Uterus (tissue), 3 donors: ENCODE measurements at regions not wholly inside any gene's neighbourhood (a gene's known extent, or its start where the extent isn't known, plus 50 kb on each side); places are given as distances from the start of the nearest gene placed in this dataset.

Source experiments
- DNase-seq, 2 donors: peaks; one replicate each; pipeline ENCODE4 v3.0.0-alpha.2; 2019 to 2020
- H3K27ac ChIP-seq, 2 donors: fragments of 200-600 bp; sonication (generic); 1 replicate in 1 of 2; 2 replicates in 1 of 2; pipeline ENCODE4 v1.5.1; 2016 to 2018
- H3K27me3 ChIP-seq, 2 donors: fragments of 200-600 bp; sonication (generic); one replicate each; pipeline ENCODE4 v1.5.1; 2018 to 2019; ENCODE audit warnings: control low read depth in 1 of 2
- H3K36me3 ChIP-seq, 2 donors: fragments of 200-600 bp; sonication (generic); one replicate each; pipeline ENCODE4 v1.5.1; 2019; ENCODE audit warnings: control low read depth in 1 of 2
- H3K4me1 ChIP-seq, 2 donors: fragments of 200-600 bp; sonication (generic); one replicate each; pipeline ENCODE4 v1.5.1; 2018 to 2019; ENCODE audit warnings: control low read depth in 1 of 2
- H3K4me3 ChIP-seq, 2 donors: fragments of 200-600 bp; sonication (generic); 1 replicate in 1 of 2; 2 replicates in 1 of 2; pipeline ENCODE4 v1.5.1; 2018 to 2019; ENCODE audit warnings: mild to moderate bottlenecking in 1 of 2
- H3K9me3 ChIP-seq, 2 donors: fragments of 200-600 bp; sonication (generic); one replicate each; pipeline ENCODE4 v1.5.1; 2019; ENCODE audit warnings: control low read depth in 1 of 2
- POLR2A ChIP-seq, 2 donors: fragments of 450-650 bp; IDR thresholded peaks; one replicate each; pipeline ENCODE4 v1.6.1; 2016; ENCODE audit warnings: antibody characterized with exemption in 2 of 2, mild to moderate bottlenecking in 1 of 2, moderate library complexity in 1 of 2
- intact Hi-C: fragments of 100-400 bp; cut with DNase I; formaldehyde crosslinking; loops from one replicate; pipeline ENCODE4 v1.15.1; 2023; ENCODE audit warnings: low total_unique reads
- TF ChIP-seq, protein P1 (sequence below), 4 experiments: fragments of 200-600 bp in 2 of 4; fragments of 450-650 bp in 2 of 4; sonication (generic) in 2 of 4; IDR thresholded peaks; one replicate each; pipeline ENCODE4 v1.5.1; 2016 to 2019; ENCODE audit warnings: antibody characterized with exemption in 4 of 4, mild to moderate bottlenecking in 2 of 4, moderate library complexity in 1 of 4
- donor health status: DM: yes; HTN: yes; CAD: no.

DNA sequence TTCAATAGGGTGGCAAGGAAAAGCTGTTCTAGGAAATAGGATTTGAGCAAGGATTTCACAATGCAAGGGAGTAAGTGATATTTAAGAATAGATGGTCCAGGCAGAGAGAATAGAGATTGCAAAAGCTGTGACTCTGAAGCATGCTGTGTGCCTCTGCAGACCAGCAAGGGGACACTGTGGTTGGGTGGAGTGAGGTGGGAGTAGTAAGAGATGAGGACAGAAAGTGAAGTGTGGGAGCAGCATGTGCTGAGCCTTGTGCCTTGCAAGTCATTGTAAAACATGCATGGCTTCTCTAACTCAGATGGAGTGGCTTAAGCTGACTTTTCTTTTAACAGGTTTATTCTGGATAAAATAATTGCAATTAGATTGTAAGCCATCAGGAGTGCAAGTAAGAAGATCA is 442.4 kb downstream of the CCSER2 start:
- H3K27me3 ChIP-seq: no peaks in the 10 kb centered on the region
- DNase-seq: no peak
- no peaks in the 10 kb centered on the region for H3K36me3 ChIP-seq
- H3K4me1 ChIP-seq: no peaks in the 10 kb centered on the region
- no peak overlapping the region for H3K4me3 ChIP-seq
- intact Hi-C loops: no loop called here
- no peaks in the 10 kb centered on the region for H3K9me3 ChIP-seq
- no peak for TF ChIP-seq POLR2A (IDR thresholded peaks at IDR 0.05)
- TF ChIP-seq, protein P1, sequence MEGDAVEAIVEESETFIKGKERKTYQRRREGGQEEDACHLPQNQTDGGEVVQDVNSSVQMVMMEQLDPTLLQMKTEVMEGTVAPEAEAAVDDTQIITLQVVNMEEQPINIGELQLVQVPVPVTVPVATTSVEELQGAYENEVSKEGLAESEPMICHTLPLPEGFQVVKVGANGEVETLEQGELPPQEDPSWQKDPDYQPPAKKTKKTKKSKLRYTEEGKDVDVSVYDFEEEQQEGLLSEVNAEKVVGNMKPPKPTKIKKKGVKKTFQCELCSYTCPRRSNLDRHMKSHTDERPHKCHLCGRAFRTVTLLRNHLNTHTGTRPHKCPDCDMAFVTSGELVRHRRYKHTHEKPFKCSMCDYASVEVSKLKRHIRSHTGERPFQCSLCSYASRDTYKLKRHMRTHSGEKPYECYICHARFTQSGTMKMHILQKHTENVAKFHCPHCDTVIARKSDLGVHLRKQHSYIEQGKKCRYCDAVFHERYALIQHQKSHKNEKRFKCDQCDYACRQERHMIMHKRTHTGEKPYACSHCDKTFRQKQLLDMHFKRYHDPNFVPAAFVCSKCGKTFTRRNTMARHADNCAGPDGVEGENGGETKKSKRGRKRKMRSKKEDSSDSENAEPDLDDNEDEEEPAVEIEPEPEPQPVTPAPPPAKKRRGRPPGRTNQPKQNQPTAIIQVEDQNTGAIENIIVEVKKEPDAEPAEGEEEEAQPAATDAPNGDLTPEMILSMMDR (IDR thresholded peaks at IDR 0.05): no peak
- no peak overlapping the region for H3K27ac ChIP-seq

GRCh38 chr10:84783386-84783785 is 455.0 kb downstream of the CCSER2 start:
- H3K9me3 ChIP-seq: no peaks in the 10 kb centered on the region
- H3K27me3 ChIP-seq: no peaks in the 10 kb centered on the region
- intact Hi-C loops: no loop called here
- H3K36me3 ChIP-seq: no peaks in the 10 kb centered on the region
- no peak overlapping the region for H3K27ac ChIP-seq
- no peak overlapping the region for H3K4me3 ChIP-seq
- no peak for DNase-seq
- no peaks in the 10 kb centered on the region for H3K4me1 ChIP-seq
- TF ChIP-seq, protein P1 (IDR thresholded peaks at IDR 0.05): peak in 1 of 4 experiments; percentile 20
- TF ChIP-seq POLR2A (IDR thresholded peaks at IDR 0.05): no peak

- DNase-seq: no peak
- H3K27me3 ChIP-seq: no peaks in the 10 kb centered on the region
- H3K27ac ChIP-seq: no peak overlapping the region
- H3K36me3 ChIP-seq: no peaks in the 10 kb centered on the region
- no peaks in the 10 kb centered on the region for H3K9me3 ChIP-seq
- no peak overlapping the region for H3K4me3 ChIP-seq
- intact Hi-C loops: no loop called here
- TF ChIP-seq POLR2A (IDR thresholded peaks at IDR 0.05): no peak
- H3K4me1 ChIP-seq: no peaks in the 10 kb centered on the region
Observed at GRCh38 chr10:84783909-84784308, 455.5 kb downstream of the CCSER2 start.

GRCh38 chr10:84784749-84785148 is 456.4 kb downstream of the CCSER2 start:
- Histone ChIP-seq H3K4me3 (no peak overlapping the region), H3K9me3 (no peaks in the 10 kb centered on the region), H3K36me3 (no peaks in the 10 kb centered on the region), H3K4me1 (no peaks in the 10 kb centered on the region), H3K27ac (no peak overlapping the region), H3K27me3 (no peaks in the 10 kb centered on the region)
- DNase-seq: no peak
- TF ChIP-seq, protein P1 (IDR thresholded peaks at IDR 0.05): no peak
- TF ChIP-seq POLR2A (IDR thresholded peaks at IDR 0.05): no peak
- intact Hi-C loops: no loop called here

DNA sequence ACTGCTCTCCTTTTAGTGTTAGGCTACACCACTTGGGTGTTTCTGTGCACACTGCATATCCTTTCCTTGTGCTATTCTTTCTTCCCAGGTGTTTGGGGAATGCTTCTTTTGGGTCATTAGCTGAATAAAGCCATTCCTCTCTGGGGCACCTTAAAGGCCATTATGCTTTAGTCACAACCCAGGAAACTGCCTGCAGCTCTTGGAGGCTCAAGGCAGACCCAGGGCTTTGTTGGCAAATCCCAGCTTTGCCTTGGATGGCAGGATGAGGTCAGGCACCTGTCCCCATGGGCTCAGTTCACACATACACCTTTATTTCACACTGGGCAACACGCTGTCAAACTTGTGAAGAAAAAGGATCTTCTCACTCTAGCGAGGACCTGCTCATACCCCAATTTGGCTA is 460.6 kb downstream of the CCSER2 start:
- Histone ChIP-seq H3K4me1 (no peaks in the 10 kb centered on the region), H3K27me3 (peaks cover 0 to 5% of the 10 kb centered on the region in 2 donors), H3K36me3 (no peaks in the 10 kb centered on the region), H3K9me3 (no peaks in the 10 kb centered on the region), H3K4me3 (no peak overlapping the region), H3K27ac (no peak overlapping the region)
- intact Hi-C loops: no loop called here
- DNase-seq: no peak
- TF ChIP-seq, protein P1 (IDR thresholded peaks at IDR 0.05): no peak
- no peak for TF ChIP-seq POLR2A (IDR thresholded peaks at IDR 0.05)

GRCh38 chr10:84798312-84798711 is 469.9 kb downstream of the CCSER2 start:
- H3K4me3 ChIP-seq: no peak overlapping the region
- TF ChIP-seq, protein P1 (IDR thresholded peaks at IDR 0.05): no peak
- no peak for TF ChIP-seq POLR2A (IDR thresholded peaks at IDR 0.05)
- DNase-seq: no peak
- no peak overlapping the region for H3K27ac ChIP-seq
- no peaks in the 10 kb centered on the region for H3K4me1 ChIP-seq
- no peaks in the 10 kb centered on the region for H3K36me3 ChIP-seq
- intact Hi-C loops: no loop called here
- no peaks in the 10 kb centered on the region for H3K9me3 ChIP-seq
- peaks cover 0 to under 1% of the 10 kb centered on the region in 2 donors for H3K27me3 ChIP-seq
